Activated T-cell treated with anti-CD3 and anti-CD28 coated beads, Interleukin-2, amount 50 U/mL, for 72 hours (primary cell): ENCODE measurements at regions not wholly inside any gene's neighbourhood (a gene's known extent, or its start where the extent isn't known, plus 50 kb on each side); places are given as distances from the start of the nearest gene placed in this dataset.

Experiments used
- ATAC-seq, 2 donors: fragments of 150-1000 bp; cut with Tn5 transposase; replicated peaks in 1 of 2; 2 replicates each; pipeline ENCODE4 v1.10.0; 2021; ENCODE audit warnings: moderate library complexity in 2 of 2, mild to moderate bottlenecking in 1 of 2
- DNase-seq, 2 donors: peaks; one replicate each; pipeline ENCODE4 v3.0.0; 2021 to 2022; ENCODE audit warnings: mixed read lengths in 1 of 2
- H3K27ac Mint-ChIP-seq: one replicate; pipeline ENCODE4 v1.8.0; 2022; ENCODE audit warnings: mild to moderate bottlenecking, moderate library complexity, mixed read lengths
- H3K27me3 Mint-ChIP-seq: one replicate; pipeline ENCODE4 v1.8.0; 2022; ENCODE audit warnings: low read depth, mixed read lengths
- H3K36me3 Mint-ChIP-seq, 2 donors: one replicate each; pipeline ENCODE4 v1.8.0; 2022; ENCODE audit warnings: mixed read lengths in 2 of 2, mild to moderate bottlenecking in 1 of 2; ENCODE audit not compliant: insufficient read depth in 2 of 2
- H3K4me1 Mint-ChIP-seq: one replicate; pipeline ENCODE4 v1.8.0; 2022; ENCODE audit warnings: low read depth, mixed read lengths
- H3K4me3 Mint-ChIP-seq, 2 donors: one replicate each; pipeline ENCODE4 v1.8.0; 2022; ENCODE audit warnings: mild to moderate bottlenecking in 2 of 2, mixed read lengths in 2 of 2, moderate library complexity in 2 of 2
- H3K9me3 Mint-ChIP-seq, 2 donors: one replicate each; pipeline ENCODE4 v1.8.0; 2022; ENCODE audit warnings: mixed read lengths in 2 of 2

DNA sequence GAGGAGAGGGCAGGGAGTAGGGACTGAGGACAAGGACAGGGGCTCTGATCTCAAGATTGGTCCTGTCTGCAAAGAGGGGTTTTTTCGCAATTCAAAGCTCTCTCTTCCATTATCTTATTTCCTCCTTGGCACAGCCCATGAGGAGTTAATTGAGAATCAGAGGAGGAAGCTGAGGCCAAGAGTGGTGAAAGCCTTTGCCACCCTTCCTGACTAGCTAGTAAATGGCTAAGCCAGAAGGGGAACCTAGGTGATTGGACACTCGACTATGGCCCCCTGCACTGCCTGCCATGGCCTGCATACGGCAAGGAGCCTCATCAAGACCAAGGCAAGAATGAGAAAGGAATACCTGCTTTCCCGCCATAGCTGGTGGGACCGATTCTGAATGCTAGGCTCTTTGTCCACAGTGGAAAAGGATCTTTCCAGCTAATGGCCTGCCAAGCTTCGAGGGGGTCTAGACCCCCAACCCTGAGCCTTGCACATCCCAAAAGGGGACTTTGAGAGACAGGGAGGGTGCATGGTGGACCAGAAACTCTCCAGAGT, 237.9 kb downstream of the HAUS1 start:
- H3K27me3 Mint-ChIP-seq = peaks cover 24% of the 10 kb centered on the region
- H3K9me3 Mint-ChIP-seq = no peaks in the 10 kb centered on the region
- no peaks in the 10 kb centered on the region for H3K36me3 Mint-ChIP-seq
- no peak for ATAC-seq
- peaks cover 29% of the 10 kb centered on the region for H3K4me1 Mint-ChIP-seq
- H3K27ac Mint-ChIP-seq = no peak overlapping the region
- H3K4me3 Mint-ChIP-seq = no peak overlapping the region
- no peak for DNase-seq

DNA sequence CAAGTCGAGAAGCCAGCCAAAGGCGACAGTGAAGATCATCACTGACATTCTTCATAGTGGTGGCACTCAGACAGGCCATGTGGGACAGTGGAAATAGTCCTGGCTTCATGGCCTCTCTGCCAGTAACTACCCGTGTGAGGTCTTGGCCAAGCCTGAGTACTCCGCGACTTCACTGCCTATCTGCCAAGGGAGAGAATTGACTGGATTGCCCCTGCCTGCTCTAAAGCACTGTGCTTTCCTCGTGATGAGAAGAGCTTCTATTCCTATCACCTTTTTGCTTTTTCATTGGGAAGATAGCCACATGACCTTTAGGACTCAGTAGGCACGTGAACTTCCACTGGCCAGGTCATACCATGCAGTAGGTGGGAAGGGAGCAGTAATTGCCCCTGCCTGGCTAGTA, 239.3 kb downstream of the HAUS1 start:
- ATAC-seq = no peak
- Mint-ChIP-seq H3K27ac (peak overlapping the region; percentile 9), H3K4me1 (peaks cover 29% of the 10 kb centered on the region), H3K9me3 (no peaks in the 10 kb centered on the region), H3K4me3 (no peak overlapping the region), H3K36me3 (no peaks in the 10 kb centered on the region), H3K27me3 (peaks cover 10% of the 10 kb centered on the region)
- DNase-seq = no peak

- no peaks in the 10 kb centered on the region for H3K9me3 Mint-ChIP-seq
- DNase-seq (peak; percentile 45 to 50), ATAC-seq (peak; percentile 79 to 85)
- H3K27me3 Mint-ChIP-seq = peaks cover 5% of the 10 kb centered on the region
- H3K27ac Mint-ChIP-seq = no peak overlapping the region
- peaks cover 25% of the 10 kb centered on the region for H3K4me1 Mint-ChIP-seq
- peak overlapping the region in 1 of 2 donors; percentile 1 for H3K4me3 Mint-ChIP-seq
- H3K36me3 Mint-ChIP-seq = no peaks in the 10 kb centered on the region
Observed at GRCh38 chr18:46343931-46344372, 239.8 kb downstream of the HAUS1 start.

- no peak overlapping the region for H3K27ac Mint-ChIP-seq
Observed at GRCh38 chr18:46344416-46345180, 240.4 kb downstream of the HAUS1 start.

DNA sequence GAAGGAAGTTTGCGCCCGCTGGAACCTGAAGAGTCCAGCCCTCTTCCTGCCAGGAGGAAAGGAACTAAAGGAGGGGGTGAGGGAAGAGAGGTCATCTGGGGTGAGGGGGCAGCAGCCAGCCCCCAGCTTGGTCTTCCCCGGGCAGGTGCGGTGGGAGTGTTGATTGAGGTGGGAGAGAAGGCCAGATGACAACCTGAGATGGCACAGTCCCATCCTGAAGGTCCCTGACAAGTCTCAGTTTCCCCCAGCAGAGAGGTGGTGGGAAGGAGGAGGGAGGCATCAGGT, 240.9 kb downstream of the HAUS1 start:
- no peaks in the 10 kb centered on the region for H3K27me3 Mint-ChIP-seq
- ATAC-seq = no peak
- peaks cover 20% of the 10 kb centered on the region for H3K4me1 Mint-ChIP-seq

More at GRCh38 chr18:46344416-46345180, 240.4 kb downstream of the HAUS1 start:
- Mint-ChIP-seq H3K4me1 (peaks cover 20% of the 10 kb centered on the region), H3K4me3 (peak overlapping the region in 1 of 2 donors; percentile 24), H3K9me3 (no peaks in the 10 kb centered on the region), H3K27me3 (no peaks in the 10 kb centered on the region), H3K36me3 (no peaks in the 10 kb centered on the region)
- DNase-seq (no peak), ATAC-seq (no peak)

DNA sequence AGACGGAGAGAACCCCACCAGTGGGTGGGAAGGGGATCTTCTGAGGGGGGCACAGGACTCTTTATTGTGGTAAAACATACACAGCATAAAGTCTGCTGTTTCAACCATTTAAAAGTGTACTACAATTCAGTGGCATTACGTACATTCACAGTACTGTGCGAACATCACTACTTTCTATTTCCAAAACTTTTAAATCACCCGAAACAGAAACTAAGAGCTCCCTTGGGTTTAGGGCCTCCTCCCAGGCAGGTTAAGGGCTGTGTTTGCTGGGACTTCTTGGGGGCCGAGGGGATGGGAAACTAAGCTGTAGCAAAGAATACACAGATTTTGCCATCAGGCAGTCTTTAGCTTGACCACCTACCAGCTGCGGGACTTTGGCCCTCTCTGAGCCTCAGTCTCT, 242.0 kb downstream of the HAUS1 start:
- Mint-ChIP-seq H3K27me3 (no peaks in the 10 kb centered on the region), H3K4me3 (no peak overlapping the region), H3K36me3 (no peaks in the 10 kb centered on the region), H3K27ac (no peak overlapping the region), H3K9me3 (no peaks in the 10 kb centered on the region), H3K4me1 (peaks cover 20% of the 10 kb centered on the region)
- no peak for ATAC-seq
- DNase-seq = no peak

More for the DNA sequence above, 240.9 kb downstream of the HAUS1 start:
- H3K4me3 Mint-ChIP-seq = no peak overlapping the region
- H3K9me3 Mint-ChIP-seq = no peaks in the 10 kb centered on the region
- H3K36me3 Mint-ChIP-seq = no peaks in the 10 kb centered on the region
- H3K27ac Mint-ChIP-seq = no peak overlapping the region
- DNase-seq = no peak

GRCh38 chr18:46346896-46347630, 242.9 kb downstream of the HAUS1 start:
- Mint-ChIP-seq H3K9me3 (no peaks in the 10 kb centered on the region), H3K4me3 (no peak overlapping the region), H3K36me3 (no peaks in the 10 kb centered on the region)

GRCh38 chr18:46350598-46351159, 246.5 kb downstream of the HAUS1 start:
- Mint-ChIP-seq H3K4me1 (peaks cover 6% of the 10 kb centered on the region), H3K27ac (no peak overlapping the region), H3K36me3 (no peaks in the 10 kb centered on the region), H3K9me3 (no peaks in the 10 kb centered on the region), H3K27me3 (no peaks in the 10 kb centered on the region), H3K4me3 (no peak overlapping the region)
- no peak for ATAC-seq
- DNase-seq = no peak

More at GRCh38 chr18:46346896-46347630, 242.9 kb downstream of the HAUS1 start:
- ATAC-seq (no peak), DNase-seq (no peak)
- Mint-ChIP-seq H3K4me1 (peaks cover 20% of the 10 kb centered on the region), H3K27ac (no peak overlapping the region), H3K27me3 (no peaks in the 10 kb centered on the region)

GRCh38 chr18:46352520-46353250, 248.5 kb downstream of the HAUS1 start:
- Mint-ChIP-seq H3K9me3 (no peaks in the 10 kb centered on the region), H3K4me1 (no peaks in the 10 kb centered on the region), H3K27me3 (no peaks in the 10 kb centered on the region), H3K36me3 (no peaks in the 10 kb centered on the region), H3K4me3 (no peak overlapping the region), H3K27ac (no peak overlapping the region)
- DNase-seq (no peak), ATAC-seq (no peak)

GRCh38 chr18:46353460-46353859, 249.3 kb downstream of the HAUS1 start:
- DNase-seq (no peak), ATAC-seq (no peak)
- Mint-ChIP-seq H3K4me1 (no peaks in the 10 kb centered on the region), H3K27ac (no peak overlapping the region), H3K4me3 (no peak overlapping the region), H3K36me3 (no peaks in the 10 kb centered on the region), H3K9me3 (no peaks in the 10 kb centered on the region), H3K27me3 (no peaks in the 10 kb centered on the region)

DNA sequence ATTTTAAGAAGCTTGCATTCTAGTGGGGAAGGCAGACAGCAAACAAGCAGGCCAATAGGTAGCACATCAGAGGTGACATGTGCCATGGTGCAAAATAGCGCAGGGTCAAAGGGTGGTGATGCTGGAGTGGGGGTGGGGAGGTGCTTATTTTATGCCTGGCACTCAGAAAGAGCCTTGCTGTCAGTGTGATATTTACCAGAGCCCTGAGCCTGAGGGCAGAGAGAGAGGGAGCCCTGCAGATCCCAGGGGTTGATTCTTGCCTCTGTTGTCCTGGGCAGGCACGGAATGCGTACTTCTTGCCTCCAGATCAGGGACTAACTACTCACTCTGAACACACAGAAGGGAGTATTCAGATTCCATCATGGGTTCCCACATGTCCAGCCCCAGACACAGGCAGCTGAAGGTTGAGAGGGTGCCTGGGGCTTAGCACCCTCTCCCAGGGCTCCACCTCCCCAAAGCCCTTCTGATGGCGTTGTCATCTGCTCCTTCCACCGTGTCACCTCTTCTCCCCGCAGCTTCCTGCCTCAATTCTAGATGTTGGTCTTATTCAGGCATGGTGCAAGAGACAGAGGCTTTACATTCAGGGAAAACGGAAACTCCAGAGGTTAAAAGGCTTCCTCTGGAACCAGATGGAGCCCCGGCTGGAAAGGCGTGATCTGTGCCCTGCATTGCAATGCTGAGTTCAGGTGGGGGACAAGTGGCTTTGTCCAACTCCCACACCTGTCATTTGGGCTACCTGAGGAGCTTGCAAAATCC, 252.3 kb downstream of the HAUS1 start:
- H3K27me3 Mint-ChIP-seq = no peaks in the 10 kb centered on the region
- H3K4me1 Mint-ChIP-seq = no peaks in the 10 kb centered on the region
- no peaks in the 10 kb centered on the region for H3K9me3 Mint-ChIP-seq
- no peak overlapping the region for H3K4me3 Mint-ChIP-seq
- H3K36me3 Mint-ChIP-seq = no peaks in the 10 kb centered on the region
- DNase-seq (no peak), ATAC-seq (no peak)
- H3K27ac Mint-ChIP-seq = no peak overlapping the region

DNA sequence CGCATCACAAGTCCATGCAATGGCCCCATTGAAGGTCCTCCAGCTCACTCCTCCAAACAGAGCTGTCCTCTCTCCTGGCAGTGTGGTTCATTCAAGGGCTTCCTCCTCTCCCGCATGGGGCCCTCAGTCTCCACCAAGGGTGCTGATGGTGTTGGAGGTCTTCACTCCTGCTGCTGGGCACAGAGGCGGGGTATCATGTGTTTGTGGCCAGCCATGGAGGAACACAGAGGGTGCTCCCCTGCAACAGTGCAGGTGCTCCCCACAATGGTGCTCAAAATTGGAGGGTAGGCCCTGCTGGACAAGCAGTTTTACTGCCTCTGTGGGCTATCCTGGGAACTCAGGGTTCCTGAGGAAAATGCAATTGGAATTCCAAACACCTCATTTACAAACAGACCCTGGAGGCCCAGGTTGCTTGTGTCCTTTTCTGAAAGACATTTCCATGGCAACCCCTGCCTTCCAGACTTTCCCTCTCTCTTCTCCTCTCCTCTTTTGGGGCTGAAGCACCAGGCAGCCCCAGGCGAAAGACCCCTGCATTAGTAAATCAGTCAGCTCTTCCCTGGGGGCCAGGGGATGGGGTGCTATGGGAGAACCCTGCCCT, 256.0 kb downstream of the HAUS1 start:
- H3K4me1 Mint-ChIP-seq = no peaks in the 10 kb centered on the region
- H3K27ac Mint-ChIP-seq = no peak overlapping the region
- H3K36me3 Mint-ChIP-seq = no peaks in the 10 kb centered on the region
- no peaks in the 10 kb centered on the region for H3K27me3 Mint-ChIP-seq
- H3K4me3 Mint-ChIP-seq = no peak overlapping the region
- no peak for ATAC-seq
- no peaks in the 10 kb centered on the region for H3K9me3 Mint-ChIP-seq
- no peak for DNase-seq
